IMR-90 (cell line): ENCODE measurements at regions not wholly inside any gene's neighbourhood (a gene's known extent, or its start where the extent isn't known, plus 50 kb on each side); places are given as distances from the start of the nearest gene placed in this dataset.

Experiments
- ATAC-seq: fragments of 200-7000 bp; cut with Tn5 transposase; 2 replicates; pipeline ENCODE4 v1.9.1; 2020; ENCODE audit warnings: low read depth, mild to moderate bottlenecking, moderate library complexity
- BruUV-seq: library from RNA; stranded (reverse); fragments of 400-500 nt; replicated peaks from 2 replicates; lab custom pipeline; 2021; lab: Mats Ljungman, UMichigan
- CTCF ChIA-PET: fragments of 300-600 bp; formaldehyde crosslinking; extraction: SDS; loops from one replicate; lab custom pipeline; 2021; ENCODE audit warnings: antibody characterized with exemption; lab: Yijun Ruan, JAX
- POLR2A ChIA-PET: fragments of 300-600 bp; sonication (Branson Sonifier 250); formaldehyde crosslinking; loops from one replicate; lab custom pipeline; 2022; ENCODE audit warnings: antibody characterized with exemption; ENCODE audit not compliant: unreplicated experiment; lab: Charles Lee
- DNase-seq: peaks from one replicate; pipeline ENCODE4 v3.0.0; 2013
- H2AFZ ChIP-seq: replicated peaks from 2 replicates; pipeline ENCODE3; 2013; ENCODE audit warnings: low read length, mild to moderate bottlenecking; ENCODE audit not compliant: poor library complexity
- H2AK5ac ChIP-seq: 2 replicates; pipeline ENCODE4 v1.6.1; 2013; ENCODE audit warnings: low read depth, low read length, inconsistent platforms
- H2AK9ac ChIP-seq: replicated peaks from 2 replicates; pipeline ENCODE3; 2013; ENCODE audit warnings: mild to moderate bottlenecking, low read depth, low read length, moderate library complexity; ENCODE audit not compliant: poor library complexity
- H2BK120ac ChIP-seq: 2 replicates; pipeline ENCODE4 v1.6.1; 2013; ENCODE audit warnings: low read depth, low read length, inconsistent platforms
- H2BK15ac ChIP-seq: 3 replicates; pipeline ENCODE4 v1.6.1; 2013; ENCODE audit warnings: low read depth, low read length, inconsistent platforms
- H2BK20ac ChIP-seq: 2 replicates; pipeline ENCODE4 v1.6.1; 2013; ENCODE audit warnings: low read depth, mild to moderate bottlenecking, inconsistent platforms, low read length, moderate library complexity
- H2BK5ac ChIP-seq: 2 replicates; pipeline ENCODE4 v1.6.1; 2013; ENCODE audit warnings: mild to moderate bottlenecking, low read depth, low read length, inconsistent platforms; ENCODE audit not compliant: poor library complexity, severe bottlenecking
- H3K14ac ChIP-seq: replicated peaks from 2 replicates; pipeline ENCODE4 v1.6.1; 2013; ENCODE audit warnings: low read depth, low read length, inconsistent platforms
- H3K18ac ChIP-seq: 2 replicates; pipeline ENCODE4 v1.6.1; 2013; ENCODE audit warnings: low read depth, low read length, control low read depth
- H3K23ac ChIP-seq: 2 replicates; pipeline ENCODE4 v1.6.1; 2013; ENCODE audit warnings: low read depth, low read length, inconsistent platforms
- H3K27ac ChIP-seq: 2 replicates; pipeline ENCODE4 v1.5.1; 2013; ENCODE audit warnings: mild to moderate bottlenecking, control low read depth, low read length; ENCODE audit not compliant: insufficient read depth
- H3K27me3 ChIP-seq: 2 replicates; pipeline ENCODE4 v1.6.1; 2013; ENCODE audit warnings: low read length; ENCODE audit not compliant: control insufficient read depth, insufficient read depth
- H3K36me3 ChIP-seq: 2 replicates; pipeline ENCODE4 v1.6.1; 2013; ENCODE audit warnings: low read length, mixed read lengths; ENCODE audit not compliant: control insufficient read depth, insufficient read depth
- H3K4ac ChIP-seq: 2 replicates; pipeline ENCODE4 v1.6.1; 2013; ENCODE audit warnings: low read depth, low read length, inconsistent platforms
- H3K4me1 ChIP-seq: 2 replicates; pipeline ENCODE4 v1.6.1; 2013; ENCODE audit warnings: low read length, mixed read lengths; ENCODE audit not compliant: control insufficient read depth, insufficient read depth
- H3K4me2 ChIP-seq: 2 replicates; pipeline ENCODE4 v1.6.1; 2013; ENCODE audit warnings: low read depth, mild to moderate bottlenecking, control low read depth, low read length, moderate library complexity
- H3K4me3 ChIP-seq: 2 replicates; pipeline ENCODE4 v1.5.1; 2013; ENCODE audit warnings: low read depth, mild to moderate bottlenecking, control low read depth, low read length, moderate library complexity; ENCODE audit not compliant: insufficient read depth
- H3K56ac ChIP-seq: 2 replicates; pipeline ENCODE4 v1.6.1; 2013; ENCODE audit warnings: low read length, inconsistent platforms; ENCODE audit not compliant: insufficient read depth; ENCODE audit errors: extremely low read depth
- H3K79me1 ChIP-seq, 2 experiments: 2 replicates each; pipeline ENCODE4 v1.6.1; 2013; ENCODE audit warnings: low read length in 2 of 2, inconsistent platforms in 1 of 2, low read depth in 1 of 2
- H3K9ac ChIP-seq: 2 replicates; pipeline ENCODE4 v1.6.1; 2013; ENCODE audit warnings: low read depth, low read length, control low read depth
- H3K9me1 ChIP-seq: 2 replicates; pipeline ENCODE4 v1.6.1; 2013; ENCODE audit warnings: low read length, inconsistent platforms; ENCODE audit not compliant: insufficient read depth
- H3K9me3 ChIP-seq: 2 replicates; pipeline ENCODE4 v1.6.1; 2013; ENCODE audit warnings: low read length; ENCODE audit not compliant: control insufficient read depth, insufficient read depth
- H4K20me1 ChIP-seq: 2 replicates; pipeline ENCODE4 v1.6.1; 2013; ENCODE audit warnings: low read length, inconsistent platforms; ENCODE audit not compliant: insufficient read depth
- H4K5ac ChIP-seq: 2 replicates; pipeline ENCODE4 v1.6.1; 2013; ENCODE audit warnings: mild to moderate bottlenecking, low read depth, low read length, control low read depth
- H4K8ac ChIP-seq, 2 experiments: 2 replicates each; pipeline ENCODE4 v1.6.1; 2013; ENCODE audit warnings: low read depth in 2 of 2, low read length in 2 of 2, control low read depth in 1 of 2, inconsistent platforms in 1 of 2
- H4K91ac ChIP-seq: 2 replicates; pipeline ENCODE4 v1.6.1; 2013; ENCODE audit warnings: low read depth, low read length, inconsistent platforms; ENCODE audit not compliant: insufficient read depth
- CHD1 ChIP-seq: IDR thresholded peaks from 2 replicates; pipeline ENCODE4 v1.6.1; 2012; ENCODE audit warnings: low read depth, low read length, improper control_type of control experiment
- MXI1 ChIP-seq: IDR thresholded peaks from 2 replicates; pipeline ENCODE4 v1.6.1; 2012; ENCODE audit warnings: low read depth, mild to moderate bottlenecking, low read length, moderate library complexity, borderline replicate concordance
- NFE2L2 ChIP-seq: fragments of 150-350 bp; IDR thresholded peaks from 2 replicates; pipeline ENCODE4 v1.6.1; 2016; ENCODE audit warnings: low read depth, mild to moderate bottlenecking, low read length
- POLR2A ChIP-seq: IDR thresholded peaks from 2 replicates; pipeline ENCODE4 v1.6.1; 2012; ENCODE audit warnings: mild to moderate bottlenecking, low read depth, low read length
- RAD21 ChIP-seq: IDR thresholded peaks from 2 replicates; pipeline ENCODE4 v1.6.1; 2012; ENCODE audit warnings: low read length, improper control_type of control experiment
- SMC3 ChIP-seq: fragments of 150-350 bp; IDR thresholded peaks from 2 replicates; pipeline ENCODE4 v1.6.1; 2016; ENCODE audit warnings: low read depth, mild to moderate bottlenecking, antibody characterized with exemption, low read length, moderate library complexity
- WGBS, 2 experiments: methylation state at CpG; one replicate each; pipeline versions ENCODE4 v1.1.5 to v1.1.7; 2013; ENCODE audit warnings: missing lambda C conversion rate in 2 of 2; ENCODE audit not compliant: insufficient read length in 1 of 2; ENCODE audit errors: extremely low coverage in 2 of 2; 5-methylcytosine and 5-hydroxymethylcytosine counted together
- dilution Hi-C: fragments of 300-500 bp; cut with HindIII; formaldehyde crosslinking; loops from one replicate; pipeline ENCODE4 v1.14.3; 2018; ENCODE audit warnings: low sequenced_read_pairs; ENCODE audit not compliant: unreplicated experiment
- in situ Hi-C: fragments of 300-500 bp; cut with MboI; formaldehyde crosslinking; loops from 3 replicates; pipeline ENCODE4 v1.14.3; 2019; ENCODE audit warnings: low sequenced_read_pairs, inconsistent platforms, mixed read lengths
- intact Hi-C: fragments of 100-400 bp; cut with micrococcal nuclease; formaldehyde crosslinking; loops from 2 replicates; pipeline ENCODE4 v1.10.0; 2022

GRCh38 chr18:4888251-4889040 is 308.6 kb downstream of the AKAIN1 start:
- no peaks in the 10 kb centered on the region for H3K4me1 ChIP-seq
- ChIA-PET POLR2A (no interaction called here), CTCF (no interaction called here)
- H2BK15ac ChIP-seq, result no peak overlapping the region
- no peak overlapping the region for H3K27ac ChIP-seq
- H3K18ac ChIP-seq, result no peak overlapping the region
- in situ Hi-C loops, result no loop called here
- BruUV-seq, result no TSS peak
- no peak overlapping the region for H2BK5ac ChIP-seq
- no peak overlapping the region for H3K9ac ChIP-seq
- H3K36me3 ChIP-seq, result no peaks in the 10 kb centered on the region
- H3K4me3 ChIP-seq, result no peak overlapping the region
- H3K14ac ChIP-seq, result no peak overlapping the region
- H3K27me3 ChIP-seq, result no peaks in the 10 kb centered on the region
- H2BK120ac ChIP-seq, result no peak overlapping the region
- no peak overlapping the region for H2BK20ac ChIP-seq
- no peak overlapping the region for H3K4ac ChIP-seq
- intact Hi-C loops, result no loop called here
- H3K23ac ChIP-seq, result no peak overlapping the region
- no peak for DNase-seq
- no peak overlapping the region for H4K91ac ChIP-seq
- H3K9me1 ChIP-seq, result no peaks in the 10 kb centered on the region
- TF ChIP-seq NFE2L2 (no peak), POLR2A (no peak), MXI1 (no peak), RAD21 (no peak), SMC3 (no peak), CHD1 (no peak)
- H3K9me3 ChIP-seq, result peaks cover 12% of the 10 kb centered on the region
- dilution Hi-C loops, result no loop called here
- H2AK5ac ChIP-seq, result no peak overlapping the region
- H4K20me1 ChIP-seq, result no peaks in the 10 kb centered on the region
- no peak overlapping the region for H3K4me2 ChIP-seq
- H2AFZ ChIP-seq, result no peak overlapping the region
- no peak overlapping the region for H3K56ac ChIP-seq
- no peak overlapping the region for H4K8ac ChIP-seq
- no peaks in the 10 kb centered on the region for H3K79me1 ChIP-seq
- H2AK9ac ChIP-seq, result no peak overlapping the region
- WGBS, 2 experiments, result no CpG with 5 or more reads among the region's 6 CpGs
- no peak overlapping the region for H4K5ac ChIP-seq
- ATAC-seq, result no peak
